ENCODE measurements at regions not wholly inside any gene's neighbourhood (a gene's known extent, or its start where the extent isn't known, plus 50 kb on each side); places are given as distances from the start of the nearest gene placed in this dataset.

DNA sequence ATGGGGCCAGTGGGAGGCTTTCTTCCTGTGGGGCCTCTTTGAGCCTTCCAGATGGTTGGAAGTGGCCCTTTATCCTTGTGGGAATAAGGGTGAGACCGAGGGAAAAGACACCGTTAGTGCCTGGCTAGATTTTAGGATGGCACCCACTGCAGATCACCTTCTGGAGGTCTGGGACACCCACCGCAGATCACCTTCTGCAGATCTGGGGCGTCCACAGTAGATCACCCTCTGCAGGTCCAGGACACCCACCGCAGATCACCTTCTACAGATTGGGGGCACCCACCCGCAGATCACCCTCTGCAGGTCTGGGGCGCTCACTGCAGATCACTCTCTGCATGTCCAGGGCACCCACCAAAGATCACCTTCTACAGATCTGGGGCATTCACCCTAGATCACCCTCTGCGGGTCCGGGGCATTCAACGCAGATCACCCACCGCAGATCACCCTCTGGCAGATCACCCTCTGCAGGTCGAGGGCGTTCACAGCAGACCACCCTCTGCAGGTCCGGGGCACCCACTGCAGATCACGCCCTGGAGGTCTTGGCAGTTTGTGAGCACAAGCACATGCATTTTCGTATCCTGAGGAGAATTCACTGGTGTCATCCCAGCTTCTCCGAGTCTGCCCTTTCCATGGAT is 153.4 kb upstream of the TSHZ3 start:
- DNase-seq: no peak

- no peak for DNase-seq
Observed at GRCh38 chr19:31503211-31503610, 154.0 kb upstream of the TSHZ3 start.

DNA sequence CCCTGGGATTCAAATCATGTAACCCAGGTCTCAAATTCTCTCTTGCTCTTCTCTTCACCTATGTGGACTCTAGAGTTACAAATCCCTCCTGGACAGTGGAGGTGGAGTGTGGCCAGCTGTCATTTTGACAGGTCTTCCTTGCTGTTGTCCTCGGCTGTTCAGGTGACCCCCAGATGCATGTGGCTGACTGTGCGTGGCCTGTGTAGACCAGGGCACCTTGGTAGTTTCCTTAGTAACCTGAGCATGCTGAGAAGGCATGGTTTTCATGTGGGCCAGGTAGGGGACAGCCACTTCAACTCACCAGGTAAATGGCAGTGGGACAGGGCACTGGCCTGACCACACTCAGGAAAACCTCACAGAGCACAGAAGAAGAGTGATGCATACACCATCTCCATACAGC is 155.0 kb upstream of the TSHZ3 start:
- no peak for DNase-seq

DNA sequence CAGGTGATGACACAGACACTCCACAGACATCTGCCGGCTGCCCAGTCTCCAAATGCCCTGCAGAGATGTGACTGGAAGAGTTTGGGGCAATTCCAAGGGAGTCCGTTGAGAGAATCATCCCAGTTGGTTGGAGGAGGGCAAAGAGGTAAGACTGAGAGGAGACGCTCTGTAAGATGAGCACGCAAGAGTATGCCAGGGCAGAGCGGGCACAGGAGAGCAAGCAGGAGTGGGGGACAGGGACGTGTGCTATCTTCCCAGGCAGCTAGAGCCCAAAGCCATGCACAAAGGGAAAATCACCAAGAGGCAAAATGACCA is 156.3 kb upstream of the TSHZ3 start:
- DNase-seq: no peak

- DNase-seq: no peak
Observed at GRCh38 chr19:31506102-31506501, 156.9 kb upstream of the TSHZ3 start.

DNA sequence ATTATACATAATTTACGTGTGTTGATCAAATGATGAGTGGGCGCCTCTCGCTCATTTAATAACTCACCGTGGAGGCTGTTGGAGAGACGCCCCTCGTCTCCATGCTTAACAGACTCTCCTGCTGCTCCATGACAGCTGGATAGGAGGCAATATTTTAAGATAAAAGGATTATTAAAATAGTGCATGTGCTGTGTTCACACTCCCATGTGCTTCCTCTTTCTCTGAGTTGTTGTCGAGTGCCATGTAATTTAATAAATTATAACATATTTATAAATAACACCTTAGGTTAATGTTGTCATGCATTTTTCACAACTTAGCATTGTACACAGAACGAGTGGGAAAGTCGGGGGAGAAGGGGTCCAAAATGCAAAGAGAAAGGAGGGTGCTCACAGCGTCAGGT is 161.4 kb upstream of the TSHZ3 start:
- DNase-seq: no peak

- DNase-seq: no peak
Observed at GRCh38 chr19:31511098-31511497, 161.9 kb upstream of the TSHZ3 start.

- no peak for DNase-seq
Observed at GRCh38 chr19:31511696-31512095, 162.5 kb upstream of the TSHZ3 start.

DNA sequence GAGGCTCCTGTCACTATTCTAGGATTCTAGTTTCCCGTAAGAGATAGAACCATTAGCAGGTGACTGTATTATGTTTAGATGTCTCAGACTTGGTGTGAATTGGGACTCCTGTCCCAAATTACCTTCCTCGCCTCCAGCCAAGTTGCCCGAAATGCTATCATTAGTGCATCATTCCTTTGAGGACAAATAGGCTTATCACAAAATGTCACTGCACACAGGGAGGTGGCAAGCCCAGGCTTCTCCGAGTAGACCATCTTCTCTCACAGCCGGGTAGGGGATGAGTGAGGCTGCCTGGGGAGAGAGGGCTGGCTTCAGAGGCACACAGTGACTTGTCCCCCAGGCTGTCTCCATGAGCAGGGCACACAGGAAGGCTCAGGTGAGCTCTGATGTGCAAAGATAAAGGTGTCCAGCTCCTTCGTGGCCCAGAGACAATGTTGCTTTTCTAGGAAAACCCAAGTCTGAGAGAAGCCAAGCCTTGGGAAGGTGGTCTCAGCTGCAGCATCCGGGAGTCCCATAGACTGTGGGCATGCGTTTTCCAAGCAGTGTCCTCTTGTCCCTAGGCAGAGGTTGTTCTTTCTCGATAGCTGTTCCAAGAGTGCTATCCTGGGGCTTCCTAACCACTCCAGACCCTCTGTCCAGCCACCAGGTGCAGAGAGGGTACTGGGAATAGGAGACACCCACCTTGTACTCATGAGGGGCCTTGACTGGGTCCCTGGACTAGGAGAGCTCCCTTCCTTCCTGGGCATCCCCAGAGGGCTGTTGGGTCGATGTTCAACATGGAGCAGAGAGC is 163.1 kb upstream of the TSHZ3 start:
- DNase-seq: no peak

GRCh38 chr19:31513841-31514240 is 164.6 kb upstream of the TSHZ3 start:
- DNase-seq: no peak

DNA sequence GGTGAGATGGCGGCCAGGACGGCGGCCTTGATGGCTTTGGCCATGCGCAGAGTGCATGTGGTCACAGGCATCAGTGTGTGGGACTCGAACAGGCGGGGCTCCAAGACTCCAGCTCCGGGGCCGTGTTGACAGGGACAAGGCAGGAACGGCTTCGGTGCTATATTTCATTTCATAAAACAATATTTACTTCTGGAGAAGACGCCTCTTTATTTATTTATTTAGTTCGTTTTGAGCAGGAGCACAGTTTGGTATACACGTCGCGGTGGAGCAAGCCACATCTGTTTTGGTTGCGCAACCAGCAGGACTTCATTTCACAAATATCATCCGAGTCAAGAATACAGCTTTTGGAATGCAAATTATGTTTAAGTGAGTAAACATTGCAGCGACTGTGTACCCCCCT is 166.7 kb upstream of the TSHZ3 start:
- DNase-seq: no peak

DNA sequence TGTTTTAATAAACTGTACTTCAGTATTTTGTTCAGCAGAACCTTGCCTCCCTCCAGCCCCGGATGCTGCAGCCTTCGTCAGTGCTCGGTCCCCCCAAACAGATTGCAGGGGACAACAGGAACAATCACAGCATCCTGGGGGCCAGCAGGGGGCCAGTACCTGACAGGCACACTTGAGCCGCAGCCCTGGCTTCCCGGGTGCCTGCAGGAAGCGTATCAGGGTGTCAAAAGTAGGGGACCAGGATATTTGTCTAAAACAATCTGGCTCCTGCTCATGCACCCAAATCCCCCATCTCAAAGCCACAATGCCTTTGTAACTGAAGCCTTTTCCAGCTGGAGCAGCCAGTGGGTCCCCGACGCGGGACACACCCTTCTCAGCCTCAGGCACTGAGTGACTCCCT is 167.5 kb upstream of the TSHZ3 start:
- no peak for DNase-seq

DNA sequence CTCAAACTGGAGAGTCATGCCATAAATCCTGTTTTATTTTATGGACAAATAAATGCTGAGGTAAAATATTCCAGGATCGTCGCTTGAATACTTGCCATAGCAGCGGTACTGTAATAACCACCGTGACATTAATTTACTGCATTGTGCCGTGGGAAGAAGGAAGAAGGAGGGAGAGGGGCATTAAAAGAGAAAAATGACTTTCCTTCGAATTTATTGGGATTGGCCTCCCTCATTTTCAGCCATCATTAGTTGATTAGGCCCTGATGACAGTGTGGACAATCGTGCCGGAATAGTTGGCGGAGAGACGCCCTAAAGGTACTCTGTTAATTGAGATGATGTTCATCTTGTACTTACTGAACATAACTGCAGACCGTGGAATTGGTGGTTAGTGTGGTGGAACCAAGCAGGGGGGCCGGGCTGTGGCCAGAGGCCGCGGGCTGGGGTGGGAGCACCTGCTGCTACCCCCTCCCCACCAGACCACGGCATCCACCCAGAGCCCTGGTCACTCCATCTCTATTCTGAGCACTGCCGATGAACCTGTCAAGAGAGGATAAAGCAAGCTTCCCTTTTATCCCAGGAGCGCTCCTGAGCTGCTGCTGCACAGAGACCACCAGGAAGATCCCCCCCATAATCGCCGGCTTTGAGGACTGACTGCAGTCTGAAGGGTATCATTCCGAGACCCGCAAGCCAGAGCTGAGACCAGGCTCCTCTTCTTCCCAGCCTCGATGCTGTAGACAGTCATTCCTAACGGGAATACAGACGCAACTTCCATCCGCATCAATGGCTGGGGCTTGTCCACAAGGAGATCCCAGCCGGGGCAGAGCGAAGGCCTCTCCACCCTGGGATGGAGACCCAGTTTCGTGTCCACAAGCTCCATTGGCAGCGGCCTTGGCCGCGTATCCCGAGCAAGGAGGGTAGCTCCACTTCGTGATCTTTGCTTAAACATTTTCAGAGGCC is 168.3 kb upstream of the TSHZ3 start:
- DNase-seq: no peak

DNA sequence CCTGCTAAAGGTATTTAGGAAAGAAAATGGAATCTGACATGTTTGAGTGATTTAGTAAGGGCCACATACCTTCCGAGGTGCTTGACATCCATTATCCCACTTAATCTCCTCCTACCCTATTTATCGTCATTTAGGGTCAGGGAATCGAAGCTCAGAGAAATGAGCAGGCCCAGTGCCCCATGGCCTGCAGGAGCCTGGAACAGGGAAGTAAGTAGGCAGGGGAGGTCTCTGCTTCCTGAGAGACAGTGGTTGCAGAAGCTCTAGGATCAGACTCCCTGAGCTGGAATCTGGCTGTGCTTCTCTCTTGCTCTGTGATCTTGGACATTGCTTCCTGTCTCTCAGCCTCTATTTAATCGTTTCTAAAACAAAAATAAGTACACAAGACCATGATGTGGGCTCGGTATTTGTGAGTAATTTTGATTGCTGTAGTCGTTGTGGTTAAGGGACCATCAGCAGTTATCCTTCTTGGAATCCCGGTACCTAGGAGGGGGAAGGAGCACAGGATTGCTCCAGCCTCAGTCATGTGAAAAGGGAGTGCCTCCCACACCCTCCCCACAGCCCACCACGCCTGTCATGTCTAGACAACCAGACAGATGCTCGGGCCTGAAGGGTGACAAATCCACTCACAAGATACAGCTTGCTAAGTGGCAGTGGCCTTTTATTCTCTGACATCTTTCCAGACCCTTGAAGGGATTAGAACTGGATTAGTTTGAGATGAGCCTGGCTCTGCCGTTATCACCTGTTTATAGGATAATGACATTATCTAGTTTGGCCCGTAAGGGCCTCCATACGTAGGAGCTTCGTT is 169.2 kb upstream of the TSHZ3 start:
- DNase-seq: no peak

DNA sequence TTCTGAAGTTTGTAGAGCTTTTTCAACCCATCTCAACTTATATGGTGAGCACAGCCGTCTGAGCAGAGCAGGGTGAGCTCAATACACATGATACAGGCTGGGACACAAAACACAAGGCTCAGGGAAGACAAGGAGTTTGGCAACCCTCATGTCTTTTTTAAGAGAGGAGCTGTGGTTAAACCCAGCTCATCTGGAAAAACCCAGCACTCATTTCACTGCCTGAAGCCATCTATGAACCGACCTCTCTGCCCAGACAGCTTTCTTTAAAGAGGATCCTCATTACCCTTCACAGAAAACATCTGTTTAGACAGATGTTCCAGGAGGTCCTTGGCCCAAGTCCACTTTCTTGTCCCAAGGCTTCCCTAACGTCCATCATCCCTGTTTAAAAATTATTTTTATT is 170.0 kb upstream of the TSHZ3 start:
- DNase-seq: no peak

- DNase-seq: no peak
Observed at GRCh38 chr19:31519908-31520307, 170.7 kb upstream of the TSHZ3 start.

- no peak for DNase-seq
Observed at GRCh38 chr19:31520633-31521032, 171.4 kb upstream of the TSHZ3 start.

GRCh38 chr19:31525610-31526147 is 176.4 kb upstream of the TSHZ3 start:
- DNase-seq: no peak

DNA sequence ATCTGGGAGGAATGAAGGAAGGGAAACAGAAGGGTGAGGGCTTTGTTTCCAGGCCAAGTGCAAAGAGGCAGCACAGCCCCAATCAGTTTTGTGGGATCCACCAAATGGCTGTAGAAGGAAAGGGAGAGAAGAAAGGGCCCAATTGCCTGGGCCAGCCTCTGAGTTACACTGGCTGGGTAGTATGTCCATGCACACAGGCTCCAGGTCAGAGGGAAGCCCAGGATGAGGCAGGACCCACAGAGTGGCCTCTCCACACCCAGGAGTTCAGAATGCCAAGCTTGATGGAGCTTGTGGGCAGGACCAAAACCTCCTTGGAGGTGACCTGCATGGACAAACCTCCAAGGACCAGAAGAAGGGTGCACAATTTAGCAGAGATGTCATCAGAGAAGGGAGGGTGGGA is 178.2 kb upstream of the TSHZ3 start:
- no peak for DNase-seq

GRCh38 chr19:31528261-31528660 is 179.0 kb upstream of the TSHZ3 start:
- DNase-seq: no peak

DNA sequence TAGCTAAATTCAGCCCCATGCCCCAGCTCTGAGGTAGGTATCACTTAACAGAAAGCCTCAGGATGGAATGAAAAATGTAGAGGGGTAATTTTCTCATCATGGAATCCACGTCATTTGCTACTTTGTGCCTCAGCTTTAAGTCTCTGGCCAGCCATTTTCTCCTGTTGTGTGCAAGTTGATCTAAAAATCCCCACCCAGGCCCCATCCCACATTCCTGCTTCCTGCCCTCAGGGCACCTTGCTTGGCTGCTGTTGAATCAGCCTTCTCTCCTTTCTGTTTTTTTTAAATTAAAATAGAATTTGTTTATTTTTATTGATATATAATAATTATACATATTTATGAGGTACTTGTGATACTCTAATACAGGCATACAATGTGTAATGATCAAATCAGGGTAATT is 179.9 kb upstream of the TSHZ3 start:
- DNase-seq: no peak

DNA sequence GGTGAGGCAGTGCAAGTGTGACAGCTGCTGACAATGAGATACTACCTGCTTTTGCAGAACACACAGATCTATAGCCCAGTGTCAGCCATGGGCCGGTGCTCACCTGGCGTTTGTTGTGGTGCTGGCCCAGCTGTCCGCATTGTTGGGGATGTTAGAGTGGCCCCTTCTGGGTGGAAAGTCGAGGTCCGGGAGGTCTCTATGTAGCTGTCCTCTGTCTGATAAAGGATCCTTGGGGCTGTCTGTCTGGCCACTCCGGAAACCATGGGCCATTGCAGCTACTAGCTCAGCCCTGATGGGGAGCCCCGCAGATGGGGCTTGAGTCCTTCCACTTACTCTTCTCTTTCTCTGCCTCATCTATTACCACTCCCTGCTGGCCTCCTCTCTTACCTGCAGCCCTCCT is 181.5 kb upstream of the TSHZ3 start:
- DNase-seq: no peak

- no peak for DNase-seq
Observed at GRCh38 chr19:31531326-31531725, 182.1 kb upstream of the TSHZ3 start.

All from RPMI8226 (cell line).